DND-41 (cell line): ENCODE measurements at regions not wholly inside any gene's neighbourhood (a gene's known extent, or its start where the extent isn't known, plus 50 kb on each side); places are given as distances from the start of the nearest gene placed in this dataset.

ENCODE experiments used
- ATAC-seq: fragments of 200-7000 bp; cut with Tn5 transposase; 3 replicates; pipeline ENCODE4 v1.9.1; 2021; ENCODE audit warnings: low read depth; ENCODE audit not compliant: insufficient read depth
- DNase-seq: peaks from one replicate; pipeline ENCODE4 v3.0.0-alpha.2; 2020
- H2AFZ ChIP-seq: 2 replicates; pipeline ENCODE4 v1.6.0; 2012; ENCODE audit warnings: low read depth, low read length
- H3K27ac ChIP-seq: 2 replicates; pipeline ENCODE4 v1.5.1; 2012; ENCODE audit warnings: low read length, inconsistent platforms
- H3K27me3 ChIP-seq: fragments of 200-600 bp; sonication (generic); 2 replicates; pipeline ENCODE4 v1.6.0; 2012; ENCODE audit warnings: low read length, mild to moderate bottlenecking, inconsistent platforms; ENCODE audit not compliant: insufficient read depth, poor library complexity
- H3K36me3 ChIP-seq: 2 replicates; pipeline ENCODE4 v1.5.1; 2012; ENCODE audit warnings: low read length, inconsistent platforms; ENCODE audit not compliant: insufficient read depth
- H3K4me1 ChIP-seq: 2 replicates; pipeline ENCODE4 v1.5.1; 2012; ENCODE audit warnings: mild to moderate bottlenecking, low read length; ENCODE audit not compliant: insufficient read depth
- H3K4me2 ChIP-seq: 2 replicates; pipeline ENCODE4 v1.6.0; 2012; ENCODE audit warnings: mild to moderate bottlenecking, moderate library complexity, low read length, inconsistent platforms; ENCODE audit not compliant: insufficient read depth
- H3K4me3 ChIP-seq, 2 experiments: fragments of 200-600 bp in 1 of 2; shearing (Covaris generic) in 1 of 2; 2 replicates each; pipeline ENCODE4 v1.5.1; 2012 to 2016; ENCODE audit warnings: inconsistent platforms in 2 of 2, low read length in 2 of 2, mild to moderate bottlenecking in 2 of 2, low read depth in 1 of 2, moderate library complexity in 1 of 2
- H3K79me2 ChIP-seq: 2 replicates; pipeline ENCODE4 v1.6.0; 2012; ENCODE audit warnings: low read length, inconsistent platforms; ENCODE audit not compliant: insufficient read depth
- H3K9ac ChIP-seq: 2 replicates; pipeline ENCODE4 v1.6.0; 2012; ENCODE audit warnings: low read depth, mild to moderate bottlenecking, inconsistent platforms, low read length, moderate library complexity
- H3K9me3 ChIP-seq: 2 replicates; pipeline ENCODE4 v1.5.1; 2012; ENCODE audit warnings: low read length, moderate library complexity, mild to moderate bottlenecking, inconsistent platforms; ENCODE audit not compliant: insufficient read depth, severe bottlenecking
- H4K20me1 ChIP-seq: 2 replicates; pipeline ENCODE4 v1.6.0; 2012; ENCODE audit warnings: low read length; ENCODE audit not compliant: insufficient read depth
- CTCF ChIP-seq: IDR thresholded peaks from 2 replicates; pipeline ENCODE4 v1.5.1; 2012; ENCODE audit warnings: borderline replicate concordance, low read length, moderate library complexity, mild to moderate bottlenecking; ENCODE audit not compliant: poor library complexity, severe bottlenecking; ENCODE audit errors: extremely low read depth
- EZH2 ChIP-seq: IDR thresholded peaks from 3 replicates; pipeline ENCODE4 v1.6.1; 2012; ENCODE audit warnings: borderline replicate concordance, low read depth, mild to moderate bottlenecking, moderate library complexity, low read length, inconsistent platforms; ENCODE audit not compliant: severe bottlenecking

GRCh38 chr9:23220171-23220570 is 605.9 kb downstream of the ELAVL2 start:
- H3K4me2 ChIP-seq, result no peak overlapping the region
- H3K4me1 ChIP-seq, result no peaks in the 10 kb centered on the region
- ATAC-seq (no peak), DNase-seq (no peak)
- no peak overlapping the region for H2AFZ ChIP-seq
- no peak overlapping the region for H3K4me3 ChIP-seq
- H3K9ac ChIP-seq, result no peak overlapping the region
- H3K27ac ChIP-seq, result no peak overlapping the region
- H3K79me2 ChIP-seq, result no peaks in the 10 kb centered on the region
- no peaks in the 10 kb centered on the region for H3K36me3 ChIP-seq
- no peak for TF ChIP-seq EZH2
- TF ChIP-seq CTCF, result no peak
- no peaks in the 10 kb centered on the region for H3K27me3 ChIP-seq
- H3K9me3 ChIP-seq, result no peaks in the 10 kb centered on the region
- H4K20me1 ChIP-seq, result no peaks in the 10 kb centered on the region

GRCh38 chr9:23220957-23221356 is 605.1 kb downstream of the ELAVL2 start:
- Histone ChIP-seq H3K9me3 (no peaks in the 10 kb centered on the region), H3K4me2 (no peak overlapping the region), H3K4me1 (no peaks in the 10 kb centered on the region), H3K9ac (no peak overlapping the region), H2AFZ (no peak overlapping the region), H3K36me3 (no peaks in the 10 kb centered on the region), H3K4me3 (no peak overlapping the region), H3K79me2 (no peaks in the 10 kb centered on the region), H3K27ac (no peak overlapping the region), H4K20me1 (no peaks in the 10 kb centered on the region), H3K27me3 (no peaks in the 10 kb centered on the region)
- ATAC-seq, result no peak
- no peak for DNase-seq
- TF ChIP-seq CTCF (no peak), EZH2 (no peak)

- Histone ChIP-seq H3K4me3 (no peak overlapping the region), H3K4me2 (no peak overlapping the region), H3K36me3 (no peaks in the 10 kb centered on the region), H3K9ac (no peak overlapping the region), H3K79me2 (no peaks in the 10 kb centered on the region), H4K20me1 (no peaks in the 10 kb centered on the region), H3K27me3 (no peaks in the 10 kb centered on the region), H3K27ac (no peak overlapping the region), H3K4me1 (no peaks in the 10 kb centered on the region), H2AFZ (no peak overlapping the region), H3K9me3 (no peaks in the 10 kb centered on the region)
- TF ChIP-seq CTCF (no peak), EZH2 (no peak)
- ATAC-seq (no peak), DNase-seq (no peak)
These were observed 596.1 kb downstream of the ELAVL2 start for GRCh38 chr9:23229890-23230317.

- H2AFZ ChIP-seq, result no peak overlapping the region
- no peaks in the 10 kb centered on the region for H3K79me2 ChIP-seq
- DNase-seq (no peak), ATAC-seq (no peak)
- H3K4me3 ChIP-seq, result no peak overlapping the region
- TF ChIP-seq EZH2 (no peak), CTCF (no peak)
- H3K4me1 ChIP-seq, result no peaks in the 10 kb centered on the region
- no peaks in the 10 kb centered on the region for H3K27me3 ChIP-seq
- no peak overlapping the region for H3K27ac ChIP-seq
- H3K4me2 ChIP-seq, result no peak overlapping the region
- H4K20me1 ChIP-seq, result no peaks in the 10 kb centered on the region
- no peaks in the 10 kb centered on the region for H3K36me3 ChIP-seq
- H3K9ac ChIP-seq, result no peak overlapping the region
- no peaks in the 10 kb centered on the region for H3K9me3 ChIP-seq
These were observed 593.2 kb downstream of the ELAVL2 start for GRCh38 chr9:23232831-23233230.
